ENCODE measurements at regions not wholly inside any gene's neighbourhood (a gene's known extent, or its start where the extent isn't known, plus 50 kb on each side); places are given as distances from the start of the nearest gene placed in this dataset.

DNA sequence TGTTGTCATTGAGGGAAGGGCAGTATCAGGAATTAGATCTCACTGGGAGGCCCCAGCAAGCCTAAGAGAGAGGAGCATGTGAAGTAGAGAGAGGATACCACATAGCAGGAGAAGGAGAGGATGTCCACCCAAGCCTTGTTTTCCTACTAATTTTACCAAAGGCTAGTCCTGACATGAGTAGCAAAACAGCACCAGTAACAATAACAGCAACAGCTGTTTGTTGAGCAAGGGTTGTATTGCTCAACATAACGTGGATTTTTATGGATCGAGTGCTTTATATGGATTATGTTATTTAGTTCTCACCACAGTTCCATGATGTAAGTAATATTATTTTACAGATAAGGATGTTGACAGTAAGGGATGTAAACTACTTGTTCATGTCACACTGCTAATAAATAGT is 135.2 kb upstream of the DLX6 start:
- no peak for TF ChIP-seq SIN3A (IDR thresholded peaks at IDR 0.05; ENCODE audit: low read depth)
- TF ChIP-seq, protein P1, sequence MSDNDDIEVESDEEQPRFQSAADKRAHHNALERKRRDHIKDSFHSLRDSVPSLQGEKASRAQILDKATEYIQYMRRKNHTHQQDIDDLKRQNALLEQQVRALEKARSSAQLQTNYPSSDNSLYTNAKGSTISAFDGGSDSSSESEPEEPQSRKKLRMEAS (IDR thresholded peaks at IDR 0.05), result no peak
- TF ChIP-seq, protein P2, sequence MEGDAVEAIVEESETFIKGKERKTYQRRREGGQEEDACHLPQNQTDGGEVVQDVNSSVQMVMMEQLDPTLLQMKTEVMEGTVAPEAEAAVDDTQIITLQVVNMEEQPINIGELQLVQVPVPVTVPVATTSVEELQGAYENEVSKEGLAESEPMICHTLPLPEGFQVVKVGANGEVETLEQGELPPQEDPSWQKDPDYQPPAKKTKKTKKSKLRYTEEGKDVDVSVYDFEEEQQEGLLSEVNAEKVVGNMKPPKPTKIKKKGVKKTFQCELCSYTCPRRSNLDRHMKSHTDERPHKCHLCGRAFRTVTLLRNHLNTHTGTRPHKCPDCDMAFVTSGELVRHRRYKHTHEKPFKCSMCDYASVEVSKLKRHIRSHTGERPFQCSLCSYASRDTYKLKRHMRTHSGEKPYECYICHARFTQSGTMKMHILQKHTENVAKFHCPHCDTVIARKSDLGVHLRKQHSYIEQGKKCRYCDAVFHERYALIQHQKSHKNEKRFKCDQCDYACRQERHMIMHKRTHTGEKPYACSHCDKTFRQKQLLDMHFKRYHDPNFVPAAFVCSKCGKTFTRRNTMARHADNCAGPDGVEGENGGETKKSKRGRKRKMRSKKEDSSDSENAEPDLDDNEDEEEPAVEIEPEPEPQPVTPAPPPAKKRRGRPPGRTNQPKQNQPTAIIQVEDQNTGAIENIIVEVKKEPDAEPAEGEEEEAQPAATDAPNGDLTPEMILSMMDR (IDR thresholded peaks at IDR 0.05 in 2 of 3, conservative IDR thresholded peaks at IDR 0.05 in 1 of 3; ENCODE audit: borderline replicate concordance in 1 of 3, insufficient read depth in 1 of 3, low read depth in 2 of 3, low read length in 2 of 3), result no peak
- TF ChIP-seq, protein P3, sequence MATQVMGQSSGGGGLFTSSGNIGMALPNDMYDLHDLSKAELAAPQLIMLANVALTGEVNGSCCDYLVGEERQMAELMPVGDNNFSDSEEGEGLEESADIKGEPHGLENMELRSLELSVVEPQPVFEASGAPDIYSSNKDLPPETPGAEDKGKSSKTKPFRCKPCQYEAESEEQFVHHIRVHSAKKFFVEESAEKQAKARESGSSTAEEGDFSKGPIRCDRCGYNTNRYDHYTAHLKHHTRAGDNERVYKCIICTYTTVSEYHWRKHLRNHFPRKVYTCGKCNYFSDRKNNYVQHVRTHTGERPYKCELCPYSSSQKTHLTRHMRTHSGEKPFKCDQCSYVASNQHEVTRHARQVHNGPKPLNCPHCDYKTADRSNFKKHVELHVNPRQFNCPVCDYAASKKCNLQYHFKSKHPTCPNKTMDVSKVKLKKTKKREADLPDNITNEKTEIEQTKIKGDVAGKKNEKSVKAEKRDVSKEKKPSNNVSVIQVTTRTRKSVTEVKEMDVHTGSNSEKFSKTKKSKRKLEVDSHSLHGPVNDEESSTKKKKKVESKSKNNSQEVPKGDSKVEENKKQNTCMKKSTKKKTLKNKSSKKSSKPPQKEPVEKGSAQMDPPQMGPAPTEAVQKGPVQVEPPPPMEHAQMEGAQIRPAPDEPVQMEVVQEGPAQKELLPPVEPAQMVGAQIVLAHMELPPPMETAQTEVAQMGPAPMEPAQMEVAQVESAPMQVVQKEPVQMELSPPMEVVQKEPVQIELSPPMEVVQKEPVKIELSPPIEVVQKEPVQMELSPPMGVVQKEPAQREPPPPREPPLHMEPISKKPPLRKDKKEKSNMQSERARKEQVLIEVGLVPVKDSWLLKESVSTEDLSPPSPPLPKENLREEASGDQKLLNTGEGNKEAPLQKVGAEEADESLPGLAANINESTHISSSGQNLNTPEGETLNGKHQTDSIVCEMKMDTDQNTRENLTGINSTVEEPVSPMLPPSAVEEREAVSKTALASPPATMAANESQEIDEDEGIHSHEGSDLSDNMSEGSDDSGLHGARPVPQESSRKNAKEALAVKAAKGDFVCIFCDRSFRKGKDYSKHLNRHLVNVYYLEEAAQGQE (IDR thresholded peaks at IDR 0.05; ENCODE audit: low read depth), result no peak
- TF ChIP-seq POLR2A (IDR thresholded peaks at IDR 0.05; ENCODE audit: borderline replicate concordance, extremely low read depth, insufficient read depth, insufficient read length), result no peak
- no peak for TF ChIP-seq POLR2AphosphoS5 (IDR thresholded peaks at IDR 0.05; ENCODE audit: low read depth, low read length)
- TF ChIP-seq CEBPB (IDR thresholded peaks at IDR 0.05; ENCODE audit: low read depth), result no peak
- no peak for TF ChIP-seq ZFX (IDR thresholded peaks at IDR 0.05)
- no peak for TF ChIP-seq JUND (IDR thresholded peaks at IDR 0.05)
- no peak for TF ChIP-seq EZH2 (IDR thresholded peaks at IDR 0.05)
- no peak for TF ChIP-seq EZH2phosphoT487 (IDR thresholded peaks at IDR 0.05; ENCODE audit: borderline replicate concordance)
- TF ChIP-seq, protein P4, sequence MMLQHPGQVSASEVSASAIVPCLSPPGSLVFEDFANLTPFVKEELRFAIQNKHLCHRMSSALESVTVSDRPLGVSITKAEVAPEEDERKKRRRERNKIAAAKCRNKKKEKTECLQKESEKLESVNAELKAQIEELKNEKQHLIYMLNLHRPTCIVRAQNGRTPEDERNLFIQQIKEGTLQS (IDR thresholded peaks at IDR 0.05), result no peak
